ENCODE measurements at regions not wholly inside any gene's neighbourhood (a gene's known extent, or its start where the extent isn't known, plus 50 kb on each side); places are given as distances from the start of the nearest gene placed in this dataset.

- no peak for TF ChIP-seq CTCF (IDR thresholded peaks at IDR 0.05 in 8 of 11, conservative IDR thresholded peaks at IDR 0.05 in 3 of 11)
- peak in 1 of 3 donors; percentile 25 for TF ChIP-seq POLR2A (IDR thresholded peaks at IDR 0.05)
- TF ChIP-seq POLR2AphosphoS5 (IDR thresholded peaks at IDR 0.05), result peak in 1 of 3 donors; percentile 62
These were observed 95.9 kb upstream of the SPTBN1 start for GRCh38 chr2:54360055-54360792.

All from spleen (tissue), 7 donors.